GM21723 (cell line): ENCODE measurements at regions not wholly inside any gene's neighbourhood (a gene's known extent, or its start where the extent isn't known, plus 50 kb on each side); places are given as distances from the start of the nearest gene placed in this dataset.

ENCODE experiments used
- ATAC-seq: cut with Tn5 transposase; IDR thresholded peaks from one replicate; pipeline ENCODE4 v1.9.1; 2021; ENCODE audit warnings: mild to moderate bottlenecking, moderate library complexity; ENCODE audit not compliant: unreplicated experiment

- no peak for ATAC-seq
These were observed 93.5 kb downstream of the C1orf94 start for GRCh38 chr1:34270181-34270580.

- no peak for ATAC-seq
These were observed 95.4 kb downstream of the C1orf94 start for GRCh38 chr1:34272152-34272551.

- ATAC-seq: no peak
These were observed 98.4 kb downstream of the C1orf94 start for GRCh38 chr1:34275150-34275549.

GRCh38 chr1:34276606-34277005 lies 99.9 kb downstream of the C1orf94 start:
- ATAC-seq: no peak

- no peak for ATAC-seq
These were observed 100.4 kb downstream of the C1orf94 start for GRCh38 chr1:34277150-34277549.

- ATAC-seq: no peak
These were observed 101.5 kb downstream of the C1orf94 start for GRCh38 chr1:34278211-34278610.

- ATAC-seq: no peak
These were observed 103.3 kb downstream of the C1orf94 start for GRCh38 chr1:34279971-34280370.

- no peak for ATAC-seq
These were observed 103.8 kb downstream of the C1orf94 start for GRCh38 chr1:34280509-34280908.

GRCh38 chr1:34283142-34283541 lies 106.4 kb downstream of the C1orf94 start:
- no peak for ATAC-seq

- no peak for ATAC-seq
These were observed 109.8 kb downstream of the C1orf94 start for GRCh38 chr1:34286511-34286910.

GRCh38 chr1:34290831-34291230 lies 114.1 kb downstream of the C1orf94 start:
- ATAC-seq: no peak

- no peak for ATAC-seq
These were observed 115.8 kb downstream of the C1orf94 start for GRCh38 chr1:34292472-34292871.

GRCh38 chr1:34296059-34296458 lies 119.4 kb downstream of the C1orf94 start:
- ATAC-seq: no peak

- ATAC-seq: no peak
These were observed 126.1 kb downstream of the C1orf94 start for GRCh38 chr1:34302798-34303197.

- no peak for ATAC-seq
These were observed 126.5 kb downstream of the C1orf94 start for GRCh38 chr1:34303218-34303617.

- ATAC-seq: no peak
These were observed 129.9 kb downstream of the C1orf94 start for GRCh38 chr1:34306568-34306967.

- no peak for ATAC-seq
These were observed 135.7 kb downstream of the C1orf94 start for GRCh38 chr1:34312359-34312758.

GRCh38 chr1:34315974-34316373 lies 139.3 kb downstream of the C1orf94 start:
- no peak for ATAC-seq

GRCh38 chr1:34316773-34317172 lies 140.1 kb downstream of the C1orf94 start:
- no peak for ATAC-seq

- ATAC-seq: no peak
These were observed 142.5 kb downstream of the C1orf94 start for GRCh38 chr1:34319218-34319617.

GRCh38 chr1:34320053-34320669 lies 143.5 kb downstream of the C1orf94 start:
- no peak for ATAC-seq

- ATAC-seq: no peak
These were observed 146.3 kb downstream of the C1orf94 start for GRCh38 chr1:34322969-34323368.

GRCh38 chr1:34324879-34325440 lies 148.3 kb downstream of the C1orf94 start:
- ATAC-seq: no peak
